K562 (cell line): ENCODE measurements at regions not wholly inside any gene's neighbourhood (a gene's known extent, or its start where the extent isn't known, plus 50 kb on each side); places are given as distances from the start of the nearest gene placed in this dataset.
A peak's percentile ranks its signal among the peaks of the same experiment; 100 is the strongest.

ENCODE experiments used
- BRF1 ChIP-seq: IDR thresholded peaks from 3 replicates; pipeline ENCODE4 v1.6.1; 2011; ENCODE audit warnings: borderline replicate concordance, mild to moderate bottlenecking; ENCODE audit not compliant: insufficient read length; ENCODE audit errors: extremely low read depth
- E4F1 ChIP-seq: fragments of 250-450 bp; sonication (Bioruptor Pico); IDR thresholded peaks from 2 replicates; pipeline ENCODE4 v1.5.0; 2021; ENCODE audit warnings: mild to moderate bottlenecking, borderline replicate concordance
- ELF4 ChIP-seq: fragments of 450-650 bp; formaldehyde crosslinking; IDR thresholded peaks from 2 replicates; pipeline ENCODE4 v1.4.0; 2022; ENCODE audit warnings: missing genetic modification characterization
- FOS ChIP-seq: IDR thresholded peaks from 3 replicates; pipeline ENCODE4 v1.6.1; 2011; ENCODE audit not compliant: insufficient read length; ENCODE audit errors: extremely low read depth
- FOXA1 ChIP-seq: fragments of 450-650 bp; IDR thresholded peaks from 2 replicates; pipeline ENCODE4 v1.6.1; 2016; ENCODE audit warnings: mild to moderate bottlenecking, borderline replicate concordance
- FOXJ2 ChIP-seq: fragments of 200-800 bp; sonication (Bioruptor generic); IDR thresholded peaks from 2 replicates; pipeline ENCODE4 v1.6.1; 2016; ENCODE audit warnings: missing genetic modification characterization, missing compliant biosample characterization
- HNRNPLL ChIP-seq: fragments of 200-400 bp; formaldehyde crosslinking; IDR thresholded peaks from 2 replicates; pipeline ENCODE4 v1.6.1; 2017; ENCODE audit warnings: low read length, low read depth, mild to moderate bottlenecking; ENCODE audit not compliant: poor library complexity, severe bottlenecking
- MAFF ChIP-seq: IDR thresholded peaks from 2 replicates; pipeline ENCODE4 v1.6.1; 2012; ENCODE audit warnings: low read length, improper control_type of control experiment
- MECOM ChIP-seq: fragments of 250-450 bp; sonication (Bioruptor Pico); IDR thresholded peaks from 2 replicates; pipeline ENCODE4 v1.8.0; 2022; ENCODE audit warnings: inconsistent platforms
- MTA1 ChIP-seq: fragments of 450-650 bp; IDR thresholded peaks from 2 replicates; pipeline ENCODE4 v1.6.1; 2017; ENCODE audit warnings: borderline replicate concordance
- NCOA1 ChIP-seq: fragments of 450-650 bp; IDR thresholded peaks from 2 replicates; pipeline ENCODE4 v1.6.1; 2016; ENCODE audit warnings: low read depth
- NFXL1 ChIP-seq: fragments of 450-650 bp; formaldehyde crosslinking; IDR thresholded peaks from 2 replicates; pipeline ENCODE4 v1.4.0; 2021; ENCODE audit warnings: mild to moderate bottlenecking
- NR2C1 ChIP-seq, 2 experiments: fragments of 450-650 bp; IDR thresholded peaks; 2 replicates each; pipeline ENCODE4 v1.6.1; 2017; ENCODE audit warnings: mild to moderate bottlenecking in 2 of 2, antibody characterized with exemption in 1 of 2, inconsistent platforms in 1 of 2, missing compliant biosample characterization in 1 of 2, missing genetic modification characterization in 1 of 2
- PTRF ChIP-seq: fragments of 450-650 bp; IDR thresholded peaks from 2 replicates; pipeline ENCODE4 v1.6.1; 2016; ENCODE audit warnings: mild to moderate bottlenecking, missing genetic modification characterization, missing compliant biosample characterization
- SFPQ ChIP-seq: fragments of 200-400 bp; formaldehyde crosslinking; IDR thresholded peaks from 2 replicates; pipeline ENCODE4 v1.6.1; 2017; ENCODE audit warnings: mild to moderate bottlenecking, low read depth, low read length, moderate library complexity
- SIX5 ChIP-seq, 2 experiments: IDR thresholded peaks; 2 replicates each; pipeline ENCODE4 v1.6.1; 2011; ENCODE audit warnings: low read length in 2 of 2, borderline replicate concordance in 1 of 2, low read depth in 1 of 2, mild to moderate bottlenecking in 1 of 2, moderate library complexity in 1 of 2; ENCODE audit not compliant: insufficient read depth in 1 of 2
- SMARCC2 ChIP-seq: fragments of 450-650 bp; IDR thresholded peaks from 2 replicates; pipeline ENCODE4 v1.6.1; 2017; ENCODE audit warnings: antibody characterized with exemption, moderate library complexity, mild to moderate bottlenecking, low read depth
- SMARCE1 ChIP-seq: fragments of 450-650 bp; IDR thresholded peaks from 2 replicates; pipeline ENCODE4 v1.7.1; 2016; ENCODE audit warnings: mild to moderate bottlenecking
- SNIP1 ChIP-seq: fragments of 450-650 bp; IDR thresholded peaks from 2 replicates; pipeline ENCODE4 v1.7.1; 2017; ENCODE audit warnings: low read depth, mild to moderate bottlenecking
- ZNF232 ChIP-seq: sonication (generic); formaldehyde crosslinking; IDR thresholded peaks from 2 replicates; pipeline ENCODE4 v1.8.0; 2022; ENCODE audit warnings: mild to moderate bottlenecking, missing genetic modification reagents
- ZNF57 ChIP-seq: fragments of 450-650 bp; formaldehyde crosslinking; IDR thresholded peaks from 2 replicates; pipeline ENCODE4 v1.4.0; 2020; ENCODE audit warnings: mild to moderate bottlenecking, moderate library complexity
- ZNF583 ChIP-seq: fragments of 250-450 bp; sonication (Bioruptor Pico); IDR thresholded peaks from 2 replicates; pipeline ENCODE4 v1.4.0; 2020
- TF ChIP-seq, protein P1 (sequence below): fragments of 250-450 bp; sonication (Bioruptor Pico); IDR thresholded peaks from 2 replicates; pipeline ENCODE4 v1.9.0; 2021; ENCODE audit warnings: mild to moderate bottlenecking, inconsistent platforms
- TF ChIP-seq, protein P2 (sequence below): fragments of 250-450 bp; sonication (Bioruptor Pico); IDR thresholded peaks from 2 replicates; pipeline ENCODE4 v1.8.0; 2021; ENCODE audit warnings: moderate library complexity, mild to moderate bottlenecking, inconsistent platforms

- TF ChIP-seq E4F1 (CRISPR knock-in tag) (no peak), SMARCE1 (peak; percentile 72), ELF4 (CRISPR knock-in tag) (no peak), SNIP1 (no peak), HNRNPLL (no peak), FOXA1 (no peak), FOS (peak; percentile 23), ZNF232 (CRISPR knock-in tag) (no peak), PTRF (tag) (no peak), FOXJ2 (peak; percentile 57; the same call in 1 of the 2 replicates), BRF1 (no peak), NR2C1 (IDR thresholded peaks at IDR 0.05) (no peak), NR2C1 (tag; IDR thresholded peaks at IDR 0.05) (no peak), SMARCC2 (peak; percentile 59; the same call in 1 of the 2 replicates), SFPQ (no peak), SIX5 (IDR thresholded peaks at IDR 0.05; ENCODE audit: borderline replicate concordance in 1 of 2, insufficient read depth in 1 of 2, low read depth in 1 of 2, low read length in 2 of 2) (no peak), NCOA1 (0 out of 2 replicates have a peak, but pooled peaks have one; percentile 34), MAFF (peak; percentile 80; the same call in 1 of the 2 replicates), MECOM (CRISPR knock-in tag) (no peak), ZNF583 (CRISPR knock-in tag) (no peak), MTA1 (0 out of 2 replicates have a peak, but pooled peaks have one; percentile 58), NFXL1 (CRISPR knock-in tag) (no peak), ZNF57 (CRISPR knock-in tag) (no peak)
- TF ChIP-seq, protein P1, sequence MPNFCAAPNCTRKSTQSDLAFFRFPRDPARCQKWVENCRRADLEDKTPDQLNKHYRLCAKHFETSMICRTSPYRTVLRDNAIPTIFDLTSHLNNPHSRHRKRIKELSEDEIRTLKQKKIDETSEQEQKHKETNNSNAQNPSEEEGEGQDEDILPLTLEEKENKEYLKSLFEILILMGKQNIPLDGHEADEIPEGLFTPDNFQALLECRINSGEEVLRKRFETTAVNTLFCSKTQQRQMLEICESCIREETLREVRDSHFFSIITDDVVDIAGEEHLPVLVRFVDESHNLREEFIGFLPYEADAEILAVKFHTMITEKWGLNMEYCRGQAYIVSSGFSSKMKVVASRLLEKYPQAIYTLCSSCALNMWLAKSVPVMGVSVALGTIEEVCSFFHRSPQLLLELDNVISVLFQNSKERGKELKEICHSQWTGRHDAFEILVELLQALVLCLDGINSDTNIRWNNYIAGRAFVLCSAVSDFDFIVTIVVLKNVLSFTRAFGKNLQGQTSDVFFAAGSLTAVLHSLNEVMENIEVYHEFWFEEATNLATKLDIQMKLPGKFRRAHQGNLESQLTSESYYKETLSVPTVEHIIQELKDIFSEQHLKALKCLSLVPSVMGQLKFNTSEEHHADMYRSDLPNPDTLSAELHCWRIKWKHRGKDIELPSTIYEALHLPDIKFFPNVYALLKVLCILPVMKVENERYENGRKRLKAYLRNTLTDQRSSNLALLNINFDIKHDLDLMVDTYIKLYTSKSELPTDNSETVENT: no peak
- TF ChIP-seq, protein P2, sequence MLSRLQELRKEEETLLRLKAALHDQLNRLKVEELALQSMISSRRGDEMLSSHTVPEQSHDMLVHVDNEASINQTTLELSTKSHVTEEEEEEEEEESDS (CRISPR knock-in tag): no peak
These were observed 370.9 kb upstream of the ZEB2 start (continued) for GRCh38 chr2:144890828-144891227.
